GM21360 (cell line): ENCODE measurements at regions not wholly inside any gene's neighbourhood (a gene's known extent, or its start where the extent isn't known, plus 50 kb on each side); places are given as distances from the start of the nearest gene placed in this dataset.
"Not testable (repeated sequence)": the region's sequence is repeated elsewhere in the genome, so short reads cannot be mapped to it uniquely, and the experiment has no call there.

ENCODE experiments used
- ATAC-seq: cut with Tn5 transposase; IDR thresholded peaks from one replicate; pipeline ENCODE4 v1.9.1; 2021; ENCODE audit warnings: mild to moderate bottlenecking, moderate library complexity; ENCODE audit not compliant: unreplicated experiment

- ATAC-seq, result no peak
Observed at GRCh38 chr4:111020961-111021360, 398.1 kb upstream of the PITX2 start.

GRCh38 chr4:111022758-111023157 is 399.9 kb upstream of the PITX2 start:
- no peak for ATAC-seq

- no peak for ATAC-seq
Observed at GRCh38 chr4:111027526-111027925, 404.6 kb upstream of the PITX2 start.

- ATAC-seq, result no peak
Observed at GRCh38 chr4:111028795-111029194, 405.9 kb upstream of the PITX2 start.

- ATAC-seq, result no peak
Observed at GRCh38 chr4:111031001-111031579, 408.2 kb upstream of the PITX2 start.

- ATAC-seq, result no peak
Observed at GRCh38 chr4:111031596-111031995, 408.7 kb upstream of the PITX2 start.

- ATAC-seq, result no peak
Observed at GRCh38 chr4:111037591-111038360, 414.9 kb upstream of the PITX2 start.

- no peak for ATAC-seq
Observed at GRCh38 chr4:111040904-111041303, 418.0 kb upstream of the PITX2 start.

- no peak for ATAC-seq
Observed at GRCh38 chr4:111043286-111043685, 420.4 kb upstream of the PITX2 start.

GRCh38 chr4:111045992-111046391 is 423.1 kb upstream of the PITX2 start:
- ATAC-seq, result no peak

GRCh38 chr4:111046811-111047210 is 423.9 kb upstream of the PITX2 start:
- ATAC-seq, result no peak

- no peak for ATAC-seq
Observed at GRCh38 chr4:111048316-111048715, 425.4 kb upstream of the PITX2 start.

- no peak for ATAC-seq
Observed at GRCh38 chr4:111064342-111064993, 441.6 kb upstream of the PITX2 start.

- ATAC-seq, result no peak
Observed at GRCh38 chr4:111066001-111066400, 443.1 kb upstream of the PITX2 start.

- no peak for ATAC-seq
Observed at GRCh38 chr4:111066447-111066846, 443.6 kb upstream of the PITX2 start.

- ATAC-seq, result no peak
Observed at GRCh38 chr4:111066887-111067286, 444.0 kb upstream of the PITX2 start.

GRCh38 chr4:111068883-111069282 is 446.0 kb upstream of the PITX2 start:
- no peak for ATAC-seq

- ATAC-seq, result no peak
Observed at GRCh38 chr4:111070390-111070789, 447.5 kb upstream of the PITX2 start.

- ATAC-seq, result no peak
Observed at GRCh38 chr4:111074523-111075114, 451.7 kb upstream of the PITX2 start.

GRCh38 chr4:111076299-111076698 is 453.4 kb upstream of the PITX2 start:
- ATAC-seq, result not testable (repeated sequence)

- ATAC-seq, result no peak
Observed at GRCh38 chr4:111108153-111108552, 485.3 kb upstream of the PITX2 start.

GRCh38 chr4:111113591-111113990 is 490.7 kb upstream of the PITX2 start:
- ATAC-seq, result no peak
